HepG2 (cell line): ENCODE measurements at regions not wholly inside any gene's neighbourhood (a gene's known extent, or its start where the extent isn't known, plus 50 kb on each side); places are given as distances from the start of the nearest gene placed in this dataset.
A peak's percentile ranks its signal among the peaks of the same experiment; 100 is the strongest.

Source experiments
- ATAC-seq: fragments of 200-7000 bp; cut with Tn5 transposase; 3 replicates; pipeline ENCODE4 v1.9.1; 2020; ENCODE audit warnings: mild to moderate bottlenecking, moderate library complexity
- BruUV-seq: library from RNA; stranded (reverse); fragments of 400-500 nt; replicated peaks from 2 replicates; lab custom pipeline; 2021; lab: Mats Ljungman, UMichigan
- CTCF ChIA-PET: fragments of 300-600 bp; formaldehyde crosslinking; extraction: SDS; loops from one replicate; lab custom pipeline; 2021; ENCODE audit warnings: low total read pairs, inconsistent platforms, low intra/inter-chr PET ratio; lab: Yijun Ruan, JAX
- POLR2A ChIA-PET: fragments of 350-600 bp; sonication (Branson Sonifier 250); formaldehyde crosslinking; loops from one replicate; lab custom pipeline; 2020; ENCODE audit warnings: antibody characterized with exemption, inconsistent platforms; lab: Yijun Ruan, JAX
- DNase-seq: peaks from one replicate; pipeline ENCODE4 v3.0.0-alpha.2; 2015; ENCODE audit warnings: low spot score
- FAIRE-seq: peaks from 3 replicates; lab custom pipeline; 2011; peaks lifted over from hg19 to GRCh38; lab: Jason Lieb, UNC
- H2AFZ ChIP-seq: one replicate; pipeline ENCODE4 v1.6.1; 2011; ENCODE audit warnings: low read length, inconsistent platforms
- H3K27ac ChIP-seq: fragments of 300-600 bp; 3 replicates; pipeline ENCODE4 v1.8.0; 2011; ENCODE audit warnings: mixed run types, mild to moderate bottlenecking, mixed read lengths, low read length, inconsistent platforms; ENCODE audit not compliant: insufficient read depth; ENCODE audit errors: extremely low read length
- H3K27me3 ChIP-seq, 2 experiments: fragments of 200-600 bp in 1 of 2; 2 replicates in 1 of 2; 3 replicates in 1 of 2; pipeline versions ENCODE4 v1.6.0 to v1.8.0; 2011; ENCODE audit warnings: low read length in 2 of 2, mild to moderate bottlenecking in 2 of 2, moderate library complexity in 2 of 2, inconsistent platforms in 1 of 2; ENCODE audit not compliant: insufficient read depth in 2 of 2, control insufficient read depth in 1 of 2
- H3K36me3 ChIP-seq, 2 experiments: fragments of 200-600 bp in 1 of 2; replicated peaks in 1 of 2; 2 replicates in 1 of 2; 3 replicates in 1 of 2; pipeline versions ENCODE4 v1.5.1 to v1.8.0; 2011; ENCODE audit warnings: low read length in 2 of 2, inconsistent platforms in 1 of 2; ENCODE audit not compliant: insufficient read depth in 2 of 2, control insufficient read depth in 1 of 2
- H3K4me1 ChIP-seq: 2 replicates; pipeline ENCODE4 v1.5.1; 2012; ENCODE audit warnings: low read length, inconsistent platforms; ENCODE audit not compliant: insufficient read depth
- H3K4me2 ChIP-seq: 2 replicates; pipeline ENCODE4 v1.6.0; 2011; ENCODE audit warnings: low read depth, low read length, inconsistent platforms
- H3K4me3 ChIP-seq, 3 experiments: fragments of 200-600 bp in 1 of 3; sonication (generic), shearing (Covaris generic) in 1 of 3; replicated peaks in 1 of 3; 2 replicates each; pipeline ENCODE4 v1.5.1; 2011 to 2016; ENCODE audit warnings: low read length in 3 of 3, inconsistent platforms in 2 of 3, low read depth in 2 of 3, mild to moderate bottlenecking in 2 of 3, control low read depth in 1 of 3, mixed read lengths in 1 of 3; ENCODE audit not compliant: insufficient read depth in 1 of 3
- H3K79me2 ChIP-seq: one replicate; pipeline ENCODE4 v1.6.1; 2011; ENCODE audit warnings: low read length, inconsistent platforms; ENCODE audit not compliant: insufficient read depth
- H3K9ac ChIP-seq: 2 replicates; pipeline ENCODE4 v1.6.0; 2011; ENCODE audit warnings: mild to moderate bottlenecking, low read depth, low read length, inconsistent platforms; ENCODE audit not compliant: insufficient read depth
- H3K9me3 ChIP-seq: 2 replicates; pipeline ENCODE4 v1.5.1; 2012; ENCODE audit warnings: mild to moderate bottlenecking, low read length
- H4K20me1 ChIP-seq: 2 replicates; pipeline ENCODE4 v1.6.0; 2011; ENCODE audit warnings: inconsistent platforms, mild to moderate bottlenecking, low read length, moderate library complexity; ENCODE audit not compliant: insufficient read depth
- CEBPB ChIP-seq: IDR thresholded peaks from 2 replicates; pipeline ENCODE4 v1.6.1; 2011; ENCODE audit warnings: low read depth, low read length, improper control_type of control experiment, borderline replicate concordance
- ZNF382 ChIP-seq: sonication (generic); formaldehyde crosslinking; IDR thresholded peaks from 2 replicates; pipeline ENCODE4 v1.5.0; 2020; ENCODE audit warnings: missing genetic modification reagents, mild to moderate bottlenecking, borderline replicate concordance
- ZNF446 ChIP-seq: sonication (generic); formaldehyde crosslinking; IDR thresholded peaks from 2 replicates; pipeline ENCODE4 v1.5.0; 2020; ENCODE audit warnings: mild to moderate bottlenecking, missing genetic modification reagents
- ZNF841 ChIP-seq: sonication (generic); formaldehyde crosslinking; IDR thresholded peaks from 2 replicates; pipeline ENCODE4 v1.8.1; 2023; ENCODE audit warnings: missing genetic modification reagents, borderline replicate concordance
- WGBS: methylation state at CpG from one replicate; pipeline ENCODE4 v1.1.6; 2017; ENCODE audit warnings: low lambda C conversion rate; 5-methylcytosine and 5-hydroxymethylcytosine counted together
- in situ Hi-C: cut with HindIII; loops from 2 replicates; pipeline ENCODE4 v1.10.0; 2017; ENCODE audit warnings: low pct_unique_long_range_greater_than_20kb; ENCODE audit not compliant: extremely low pct_ligation_motif_present
- intact Hi-C: fragments of 100-400 bp; cut with micrococcal nuclease; formaldehyde crosslinking; loops from one replicate; pipeline ENCODE4 v1.10.0; 2022; ENCODE audit not compliant: unreplicated experiment
- TF ChIP-seq, protein P1 (sequence below): sonication (generic); formaldehyde crosslinking; IDR thresholded peaks from 2 replicates; pipeline ENCODE4 v1.5.1; 2020; ENCODE audit warnings: mild to moderate bottlenecking, missing genetic modification reagents, borderline replicate concordance

DNA sequence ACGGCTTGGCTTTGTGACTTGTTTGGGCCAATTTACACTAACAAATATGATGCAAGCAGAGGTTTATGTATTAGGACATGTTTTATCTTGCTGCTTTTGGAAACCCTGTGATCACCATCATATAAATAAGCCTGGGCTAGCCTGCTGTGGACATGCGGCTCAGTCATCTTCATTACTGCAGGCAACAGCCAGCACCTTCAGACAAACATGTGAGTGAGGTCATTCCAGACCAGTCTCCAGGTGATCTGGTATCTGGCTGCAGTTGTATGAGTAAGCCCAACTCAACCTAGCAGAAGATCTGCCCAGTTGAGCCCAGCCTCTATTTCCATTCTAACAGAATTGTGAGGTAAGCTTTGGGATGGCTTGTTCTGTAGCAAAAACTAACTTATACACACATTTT, 254.6 kb upstream of the ATP5MC3 start (continued):
- TF ChIP-seq, protein P1, sequence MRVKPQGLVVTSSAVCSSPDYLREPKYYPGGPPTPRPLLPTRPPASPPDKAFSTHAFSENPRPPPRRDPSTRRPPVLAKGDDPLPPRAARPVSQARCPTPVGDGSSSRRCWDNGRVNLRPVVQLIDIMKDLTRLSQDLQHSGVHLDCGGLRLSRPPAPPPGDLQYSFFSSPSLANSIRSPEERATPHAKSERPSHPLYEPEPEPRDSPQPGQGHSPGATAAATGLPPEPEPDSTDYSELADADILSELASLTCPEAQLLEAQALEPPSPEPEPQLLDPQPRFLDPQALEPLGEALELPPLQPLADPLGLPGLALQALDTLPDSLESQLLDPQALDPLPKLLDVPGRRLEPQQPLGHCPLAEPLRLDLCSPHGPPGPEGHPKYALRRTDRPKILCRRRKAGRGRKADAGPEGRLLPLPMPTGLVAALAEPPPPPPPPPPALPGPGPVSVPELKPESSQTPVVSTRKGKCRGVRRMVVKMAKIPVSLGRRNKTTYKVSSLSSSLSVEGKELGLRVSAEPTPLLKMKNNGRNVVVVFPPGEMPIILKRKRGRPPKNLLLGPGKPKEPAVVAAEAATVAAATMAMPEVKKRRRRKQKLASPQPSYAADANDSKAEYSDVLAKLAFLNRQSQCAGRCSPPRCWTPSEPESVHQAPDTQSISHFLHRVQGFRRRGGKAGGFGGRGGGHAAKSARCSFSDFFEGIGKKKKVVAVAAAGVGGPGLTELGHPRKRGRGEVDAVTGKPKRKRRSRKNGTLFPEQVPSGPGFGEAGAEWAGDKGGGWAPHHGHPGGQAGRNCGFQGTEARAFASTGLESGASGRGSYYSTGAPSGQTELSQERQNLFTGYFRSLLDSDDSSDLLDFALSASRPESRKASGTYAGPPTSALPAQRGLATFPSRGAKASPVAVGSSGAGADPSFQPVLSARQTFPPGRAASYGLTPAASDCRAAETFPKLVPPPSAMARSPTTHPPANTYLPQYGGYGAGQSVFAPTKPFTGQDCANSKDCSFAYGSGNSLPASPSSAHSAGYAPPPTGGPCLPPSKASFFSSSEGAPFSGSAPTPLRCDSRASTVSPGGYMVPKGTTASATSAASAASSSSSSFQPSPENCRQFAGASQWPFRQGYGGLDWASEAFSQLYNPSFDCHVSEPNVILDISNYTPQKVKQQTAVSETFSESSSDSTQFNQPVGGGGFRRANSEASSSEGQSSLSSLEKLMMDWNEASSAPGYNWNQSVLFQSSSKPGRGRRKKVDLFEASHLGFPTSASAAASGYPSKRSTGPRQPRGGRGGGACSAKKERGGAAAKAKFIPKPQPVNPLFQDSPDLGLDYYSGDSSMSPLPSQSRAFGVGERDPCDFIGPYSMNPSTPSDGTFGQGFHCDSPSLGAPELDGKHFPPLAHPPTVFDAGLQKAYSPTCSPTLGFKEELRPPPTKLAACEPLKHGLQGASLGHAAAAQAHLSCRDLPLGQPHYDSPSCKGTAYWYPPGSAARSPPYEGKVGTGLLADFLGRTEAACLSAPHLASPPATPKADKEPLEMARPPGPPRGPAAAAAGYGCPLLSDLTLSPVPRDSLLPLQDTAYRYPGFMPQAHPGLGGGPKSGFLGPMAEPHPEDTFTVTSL: no peak
- TF ChIP-seq ZNF841 (no peak), ZNF446 (CRISPR knock-in tag) (no peak)

DNA sequence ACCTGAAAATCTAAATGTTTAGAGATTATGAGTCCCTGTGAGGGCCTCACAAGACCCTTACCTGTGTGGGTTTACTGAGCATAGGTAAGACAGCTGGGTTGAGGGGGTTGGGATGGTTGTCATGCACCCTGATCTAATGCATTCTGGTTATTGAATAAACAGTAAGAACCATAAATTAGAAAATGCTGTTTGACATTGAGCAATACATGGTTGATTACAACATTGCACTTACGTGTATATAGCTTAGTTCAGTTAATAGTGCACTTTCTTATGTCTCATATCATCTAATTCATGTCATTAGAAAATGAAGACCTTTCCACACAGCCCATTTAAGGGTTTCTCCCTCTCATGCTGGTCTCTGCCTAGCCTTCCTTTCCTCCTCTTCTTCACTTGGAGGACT, 253.5 kb upstream of the ATP5MC3 start:
- Histone ChIP-seq H3K9me3 (no peaks in the 10 kb centered on the region), H3K27ac (no peak overlapping the region), H3K4me1 (no peaks in the 10 kb centered on the region), H2AFZ (no peak overlapping the region), H3K27me3 (peaks cover 1 to 9% of the 10 kb centered on the region in 2 experiments; a peak in 2 of 5 replicates), H3K9ac (no peak overlapping the region), H3K79me2 (no peaks in the 10 kb centered on the region), H3K36me3 (no peaks in the 10 kb centered on the region), H3K4me2 (no peak overlapping the region), H4K20me1 (no peaks in the 10 kb centered on the region), H3K4me3 (no peak overlapping the region)
- TF ChIP-seq CEBPB: peak; percentile 69
- no peak for TF ChIP-seq ZNF382 (CRISPR knock-in tag)
- no TSS peak for BruUV-seq
- no peak for ATAC-seq
- ChIA-PET CTCF (no interaction called here), POLR2A (no interaction called here)
- intact Hi-C loops (no loop called here), in situ Hi-C loops (no loop called here)
- WGBS: 0% methylated on average over 1 of the region's 1 CpG
- no peak for FAIRE-seq
- no peak for DNase-seq
